Hematopoietic multipotent progenitor cell (in vitro differentiated cells): ENCODE measurements at regions not wholly inside any gene's neighbourhood (a gene's known extent, or its start where the extent isn't known, plus 50 kb on each side); places are given as distances from the start of the nearest gene placed in this dataset.

Experiments used
- DNase-seq, 3 donors: peaks; one replicate each; pipeline ENCODE4 v3.0.0-alpha.2; 2011 to 2015; ENCODE audit warnings: low read depth in 2 of 3, low spot score in 2 of 3

DNA sequence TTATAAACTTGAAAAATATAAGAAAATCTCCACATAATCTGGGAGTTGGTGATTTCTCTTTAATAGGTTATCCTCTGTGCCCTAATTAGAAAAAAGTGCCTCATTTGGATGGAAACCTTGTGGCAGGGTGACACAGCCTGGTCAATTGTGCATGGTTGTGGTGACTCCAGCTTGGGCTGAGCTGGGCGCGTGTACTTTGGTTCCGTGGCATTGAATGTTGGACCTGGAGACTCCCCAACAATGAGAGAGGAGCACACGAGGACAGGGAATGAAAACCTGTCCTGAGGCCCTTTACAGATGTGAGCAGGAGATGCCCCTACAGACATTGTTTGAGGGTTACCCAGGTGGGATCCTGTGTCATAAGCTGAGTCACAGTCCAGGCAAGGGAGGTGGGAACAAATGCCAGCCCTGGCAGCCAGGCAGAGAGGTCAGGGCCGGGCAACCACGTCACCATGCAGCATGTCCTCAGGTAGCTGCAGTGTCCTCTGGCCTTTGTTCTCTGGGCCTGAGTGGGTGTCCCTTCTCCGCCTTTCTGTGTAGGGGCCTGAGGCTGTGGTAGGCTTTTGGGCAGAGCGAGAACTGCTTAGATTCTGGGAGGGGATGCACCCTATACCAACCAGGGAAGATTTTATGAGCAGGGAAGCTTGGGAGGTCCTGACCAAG is 147.4 kb upstream of the TBX20 start:
- DNase-seq = no peak

GRCh38 chr7:35399840-35400239 is 145.9 kb upstream of the TBX20 start:
- DNase-seq = no peak

DNA sequence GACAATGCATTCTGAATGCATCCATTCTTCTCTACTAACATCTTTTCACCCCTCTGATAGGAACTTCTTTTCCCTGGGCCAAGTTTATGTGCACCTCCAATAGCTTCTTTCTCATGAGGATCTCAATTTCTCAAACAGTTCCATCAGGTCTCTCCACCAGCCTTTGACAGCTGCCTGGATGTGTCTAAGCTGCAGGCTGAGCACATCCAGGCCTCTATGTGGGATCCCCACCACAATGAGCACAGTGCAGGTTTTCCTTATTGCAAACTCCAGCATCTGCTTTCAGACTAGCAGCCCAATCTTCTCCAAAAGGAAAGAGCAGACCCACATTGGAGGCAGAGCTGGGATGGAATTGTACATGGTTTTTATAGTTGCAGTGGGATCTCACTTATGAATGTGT is 145.3 kb upstream of the TBX20 start:
- DNase-seq = no peak

GRCh38 chr7:35398518-35398917 is 144.6 kb upstream of the TBX20 start:
- DNase-seq = no peak

GRCh38 chr7:35390146-35390545 is 136.2 kb upstream of the TBX20 start:
- DNase-seq = no peak

GRCh38 chr7:35389636-35390035 is 135.7 kb upstream of the TBX20 start:
- no peak for DNase-seq

GRCh38 chr7:35386816-35387706 is 133.2 kb upstream of the TBX20 start:
- DNase-seq = no peak

DNA sequence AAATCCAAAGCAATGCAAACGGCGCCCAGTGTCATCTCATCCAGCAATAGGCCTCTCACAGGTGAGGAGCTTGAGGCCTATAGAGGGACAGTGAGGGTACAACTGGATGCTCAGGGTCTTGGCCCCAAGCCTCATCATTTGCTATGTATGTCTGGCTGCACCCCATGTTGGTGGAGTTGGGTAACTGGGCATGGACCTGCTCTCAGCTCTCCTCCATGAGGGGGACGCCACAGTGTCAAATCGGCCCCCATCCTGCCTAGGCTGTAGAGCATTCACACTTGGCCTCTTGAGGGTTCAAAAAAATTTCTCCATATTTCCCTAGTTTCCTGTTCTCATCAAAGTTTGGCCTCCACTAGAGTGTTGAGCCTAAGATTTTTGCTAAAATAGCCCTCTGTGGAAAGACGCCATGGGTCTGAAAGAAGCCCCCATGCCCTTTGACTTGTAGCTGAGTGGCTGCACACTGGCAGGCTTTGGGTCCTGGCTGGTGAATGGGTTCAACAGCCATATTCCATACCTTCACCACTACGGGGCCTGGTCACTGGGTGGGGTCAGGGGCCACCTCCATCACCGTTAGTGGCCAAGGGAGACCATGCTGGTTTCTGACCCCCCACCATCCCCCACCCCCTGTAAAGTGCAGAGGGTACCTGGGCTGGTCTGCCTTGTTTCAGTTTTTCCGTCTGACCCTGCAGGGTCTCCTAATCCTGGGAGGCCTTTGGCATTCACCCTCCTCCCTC is 132.3 kb upstream of the TBX20 start:
- DNase-seq = no peak

GRCh38 chr7:35384761-35385700 is 131.1 kb upstream of the TBX20 start:
- no peak for DNase-seq

GRCh38 chr7:35380739-35381224 is 126.9 kb upstream of the TBX20 start:
- no peak for DNase-seq

GRCh38 chr7:35379481-35379880 is 125.6 kb upstream of the TBX20 start:
- no peak for DNase-seq

- DNase-seq = no peak
These were observed 121.6 kb upstream of the TBX20 start for GRCh38 chr7:35375516-35375915.

GRCh38 chr7:35374858-35375257 is 121.0 kb upstream of the TBX20 start:
- DNase-seq = no peak

GRCh38 chr7:35371221-35371620 is 117.3 kb upstream of the TBX20 start:
- DNase-seq = no peak

DNA sequence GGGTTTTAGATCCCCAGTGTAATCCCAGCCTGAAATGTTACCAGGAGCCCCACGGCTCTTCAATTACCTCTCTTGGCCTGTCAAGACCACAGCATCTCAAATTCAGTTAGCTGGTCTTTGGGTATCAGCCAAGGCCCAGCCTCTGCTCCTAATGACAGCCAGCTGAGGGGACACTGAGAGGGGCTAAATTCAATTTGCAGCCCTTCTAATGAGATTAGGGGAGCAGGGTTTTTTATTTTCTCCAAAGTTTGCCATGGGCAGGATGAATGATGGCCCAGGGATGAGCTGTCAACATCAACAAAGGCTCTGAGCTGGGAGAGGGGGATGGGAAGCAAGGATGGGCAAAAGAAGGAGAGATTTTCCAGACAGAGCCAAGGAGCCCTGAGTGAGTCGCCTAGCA is 116.8 kb upstream of the TBX20 start:
- DNase-seq = no peak

DNA sequence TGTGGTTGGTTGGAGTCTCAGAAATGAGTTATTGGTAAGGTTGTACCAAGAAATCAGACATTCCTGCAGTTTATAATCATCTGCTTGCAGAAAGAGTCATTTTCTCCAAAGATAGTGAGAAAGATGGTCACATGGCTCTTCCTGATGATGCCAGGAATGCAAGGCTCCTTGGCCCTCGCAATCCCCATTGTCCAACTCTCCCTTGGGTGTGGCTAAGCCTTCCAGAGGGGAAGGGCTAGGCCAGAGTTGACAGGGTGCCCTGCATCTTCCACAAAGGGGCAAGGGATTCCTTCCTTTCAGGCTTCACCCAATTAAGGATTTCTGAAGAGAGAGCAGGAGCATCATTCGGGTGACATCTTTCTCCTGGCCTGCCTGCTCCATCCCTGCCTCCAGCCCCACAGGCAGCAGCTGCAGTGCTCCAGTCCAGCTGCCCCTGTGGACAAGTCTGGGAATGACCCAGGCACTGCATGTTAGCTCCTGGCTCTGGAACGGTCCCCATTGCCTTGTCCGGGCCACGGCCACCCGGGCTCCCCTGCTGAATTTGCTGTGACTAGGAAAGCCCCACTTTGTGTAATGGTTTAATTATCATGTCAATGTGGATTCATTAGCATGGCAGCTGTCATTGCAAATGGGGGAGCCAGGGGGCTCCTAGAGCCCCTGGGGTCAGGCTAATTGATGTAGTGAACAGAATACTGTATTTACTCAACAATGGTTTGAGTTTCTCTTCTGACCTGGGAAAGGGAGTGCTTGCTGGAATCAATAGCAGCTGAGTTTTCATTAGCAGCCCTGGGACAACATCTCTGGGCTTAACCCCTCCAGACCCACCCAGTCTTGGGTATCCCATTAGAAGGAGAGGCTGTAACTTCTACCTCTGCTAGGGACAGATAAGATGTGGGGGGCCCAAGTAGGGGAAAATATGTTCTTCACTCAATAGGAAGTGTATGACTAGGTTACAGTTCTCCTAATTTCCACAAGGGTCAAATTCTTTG is 112.6 kb upstream of the TBX20 start:
- DNase-seq = no peak

DNA sequence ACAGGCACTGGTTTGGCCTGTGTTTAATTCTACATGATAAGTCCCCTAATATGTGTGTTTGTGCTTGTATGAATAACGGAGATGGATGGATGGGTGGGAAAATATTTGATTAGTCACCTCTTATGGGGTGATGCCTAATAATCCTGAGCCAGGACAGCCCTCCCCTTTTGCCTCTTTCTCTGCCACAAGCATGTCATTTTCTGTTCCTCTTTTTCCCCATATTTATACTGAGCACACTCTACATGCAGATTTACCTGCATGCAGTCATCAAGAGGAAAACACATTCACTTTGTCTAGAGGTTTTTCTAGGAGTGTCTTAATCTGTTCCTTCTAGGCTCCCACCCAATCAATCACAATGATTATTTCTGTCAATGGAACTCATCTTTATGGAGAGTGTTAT is 111.6 kb upstream of the TBX20 start:
- DNase-seq = no peak

- no peak for DNase-seq
These were observed 108.4 kb upstream of the TBX20 start for GRCh38 chr7:35362341-35362740.

DNA sequence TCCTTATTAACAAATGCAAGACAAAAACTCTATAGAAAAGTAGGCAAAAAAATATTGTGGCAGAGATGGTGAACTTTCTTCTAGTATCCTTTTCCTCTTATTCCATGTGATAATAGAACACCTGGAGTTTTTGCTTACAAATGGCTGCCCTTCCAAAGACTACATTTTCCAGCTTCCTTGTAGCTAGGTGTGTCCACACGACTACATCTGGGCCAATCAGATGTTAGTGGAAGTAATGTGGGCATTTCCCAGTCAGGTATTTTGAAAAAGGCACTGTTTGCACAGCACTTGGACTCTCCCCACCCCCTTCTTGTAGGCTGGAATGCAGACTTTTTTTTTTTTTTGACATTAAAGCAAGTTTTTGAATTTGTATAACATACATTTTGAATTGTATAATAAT is 105.5 kb upstream of the TBX20 start:
- DNase-seq = no peak
